Spleen (tissue), 11 donors: ENCODE measurements at regions not wholly inside any gene's neighbourhood (a gene's known extent, or its start where the extent isn't known, plus 50 kb on each side); places are given as distances from the start of the nearest gene placed in this dataset.

Experiments
- DNase-seq: peaks from one replicate; pipeline ENCODE4 v3.0.0-alpha.2; 2020
- H3K27ac ChIP-seq, 8 donors: fragments of 200-600 bp; sonication (generic) in 7 of 8; 1 replicate in 4 of 8; 2 replicates in 4 of 8; pipeline versions ENCODE4 v1.5.0 to v1.8.0; 2016 to 2021; ENCODE audit warnings: inconsistent platforms in 4 of 8, mild to moderate bottlenecking in 4 of 8, moderate library complexity in 1 of 8
- H3K27me3 ChIP-seq, 7 donors: fragments of 200-600 bp; sonication (generic) in 6 of 7; replicated peaks in 1 of 7; 1 replicate in 4 of 7; 2 replicates in 3 of 7; pipeline versions ENCODE4 v1.5.0 to v1.8.0; 2016 to 2021; ENCODE audit warnings: inconsistent platforms in 3 of 7, mild to moderate bottlenecking in 1 of 7
- H3K36me3 ChIP-seq, 6 donors: fragments of 200-600 bp; sonication (generic) in 5 of 6; 1 replicate in 4 of 6; 2 replicates in 2 of 6; pipeline versions ENCODE4 v1.5.0 to v1.8.0; 2016 to 2021; ENCODE audit warnings: inconsistent platforms in 2 of 6
- H3K4me1 ChIP-seq, 6 donors: fragments of 200-600 bp; sonication (generic) in 5 of 6; 1 replicate in 3 of 6; 2 replicates in 3 of 6; pipeline versions ENCODE4 v1.5.0 to v1.8.0; 2016 to 2021; ENCODE audit warnings: inconsistent platforms in 3 of 6
- H3K4me3 ChIP-seq, 8 donors: fragments of 200-600 bp; sonication (generic) in 7 of 8; 1 replicate in 4 of 8; 2 replicates in 4 of 8; pipeline versions ENCODE4 v1.5.0 to v1.8.0; 2016 to 2021; ENCODE audit warnings: inconsistent platforms in 4 of 8, mild to moderate bottlenecking in 4 of 8, moderate library complexity in 2 of 8
- H3K9me3 ChIP-seq, 8 donors: fragments of 200-600 bp; sonication (generic) in 7 of 8; 1 replicate in 4 of 8; 2 replicates in 4 of 8; pipeline versions ENCODE4 v1.5.0 to v1.8.0; 2016 to 2021; ENCODE audit warnings: inconsistent platforms in 4 of 8
- POLR2A ChIP-seq, 3 donors: fragments of 450-650 bp; IDR thresholded peaks; one replicate each; pipeline ENCODE4 v1.5.1; 2017; ENCODE audit warnings: antibody characterized with exemption in 3 of 3, mild to moderate bottlenecking in 1 of 3
- POLR2AphosphoS5 ChIP-seq, 3 donors: sonication (generic); formaldehyde crosslinking; IDR thresholded peaks; one replicate each; pipeline ENCODE4 v1.5.1; 2017; ENCODE audit warnings: antibody characterized with exemption in 3 of 3
- WGBS, 5 donors: extraction: QIAGEN DNeasy Blood & Tissue Kit in 3 of 5; methylation state at CpG; one replicate each; pipeline versions ENCODE4 v1.1.5 to v1.1.7; 2013 to 2018; 5-methylcytosine and 5-hydroxymethylcytosine counted together
- intact Hi-C: fragments of 100-400 bp; cut with DNase I; formaldehyde crosslinking; loops from one replicate; pipeline ENCODE4 v1.15.0; 2023; ENCODE audit warnings: low total_unique reads
- TF ChIP-seq, protein P1 (sequence below), 11 experiments: fragments of 200-600 bp in 7 of 11; fragments of 450-650 bp in 4 of 11; sonication (generic) in 4 of 11; IDR thresholded peaks in 8 of 11; conservative IDR thresholded peaks in 3 of 11; 1 replicate in 7 of 11; 2 replicates in 4 of 11; pipeline versions ENCODE4 v1.4.0 to v1.8.0; 2016 to 2021; ENCODE audit warnings: antibody characterized with exemption in 11 of 11, inconsistent platforms in 4 of 11, mild to moderate bottlenecking in 1 of 11
- donor health status: healthy with polysubstance abuse.
- donor health status: DM: no; HTN: no; CAD: no; lungs with moderate emphysema.
- donor health status: DM: no; HTN: no; CAD: no.
- donor health status: Bipolar disorder and iron deficiency.
- donor health status: healthy.
- donor health status: DM: no; HTN: no; CAD: no.
- donor health status: DM: yes; HTN: yes; CAD: no.

GRCh38 chr4:114062499-114062898, 83.1 kb upstream of the ARSJ start:
- Histone ChIP-seq H3K4me1 (no peaks in the 10 kb centered on the region), H3K9me3 (no peaks in the 10 kb centered on the region), H3K27ac (no peak overlapping the region), H3K36me3 (no peaks in the 10 kb centered on the region), H3K4me3 (no peak overlapping the region), H3K27me3 (no peaks in the 10 kb centered on the region)
- 73 to 88% (median 78%) methylated on average over 1 of the region's 1 CpG for WGBS, 5 donors
- intact Hi-C loops = no loop called here
- no peak for DNase-seq
- TF ChIP-seq, protein P1, sequence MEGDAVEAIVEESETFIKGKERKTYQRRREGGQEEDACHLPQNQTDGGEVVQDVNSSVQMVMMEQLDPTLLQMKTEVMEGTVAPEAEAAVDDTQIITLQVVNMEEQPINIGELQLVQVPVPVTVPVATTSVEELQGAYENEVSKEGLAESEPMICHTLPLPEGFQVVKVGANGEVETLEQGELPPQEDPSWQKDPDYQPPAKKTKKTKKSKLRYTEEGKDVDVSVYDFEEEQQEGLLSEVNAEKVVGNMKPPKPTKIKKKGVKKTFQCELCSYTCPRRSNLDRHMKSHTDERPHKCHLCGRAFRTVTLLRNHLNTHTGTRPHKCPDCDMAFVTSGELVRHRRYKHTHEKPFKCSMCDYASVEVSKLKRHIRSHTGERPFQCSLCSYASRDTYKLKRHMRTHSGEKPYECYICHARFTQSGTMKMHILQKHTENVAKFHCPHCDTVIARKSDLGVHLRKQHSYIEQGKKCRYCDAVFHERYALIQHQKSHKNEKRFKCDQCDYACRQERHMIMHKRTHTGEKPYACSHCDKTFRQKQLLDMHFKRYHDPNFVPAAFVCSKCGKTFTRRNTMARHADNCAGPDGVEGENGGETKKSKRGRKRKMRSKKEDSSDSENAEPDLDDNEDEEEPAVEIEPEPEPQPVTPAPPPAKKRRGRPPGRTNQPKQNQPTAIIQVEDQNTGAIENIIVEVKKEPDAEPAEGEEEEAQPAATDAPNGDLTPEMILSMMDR (IDR thresholded peaks at IDR 0.05 in 8 of 11, conservative IDR thresholded peaks at IDR 0.05 in 3 of 11) = no peak
- TF ChIP-seq POLR2A (IDR thresholded peaks at IDR 0.05) = no peak
- TF ChIP-seq POLR2AphosphoS5 (IDR thresholded peaks at IDR 0.05) = no peak

- WGBS, 5 donors = 56 to 84% (median 75%) methylated on average over 1 of the region's 1 CpG
- H3K27ac ChIP-seq = no peak overlapping the region
- TF ChIP-seq, protein P1 (IDR thresholded peaks at IDR 0.05 in 8 of 11, conservative IDR thresholded peaks at IDR 0.05 in 3 of 11) = no peak
- TF ChIP-seq POLR2AphosphoS5 (IDR thresholded peaks at IDR 0.05) (no peak), POLR2A (IDR thresholded peaks at IDR 0.05) (no peak)
- DNase-seq = no peak
- intact Hi-C loops = loop anchor here (10.0 kb wide), 1 partner anchor 668 kb away; no protein-coding TSS in a partner anchor
- no peaks in the 10 kb centered on the region for H3K4me1 ChIP-seq
- H3K36me3 ChIP-seq = no peaks in the 10 kb centered on the region
- no peaks in the 10 kb centered on the region for H3K9me3 ChIP-seq
- H3K27me3 ChIP-seq = no peaks in the 10 kb centered on the region
- H3K4me3 ChIP-seq = no peak overlapping the region
Measured at GRCh38 chr4:114072781-114073180, 93.3 kb upstream of the ARSJ start.

GRCh38 chr4:114076899-114077570, 97.6 kb upstream of the ARSJ start:
- Histone ChIP-seq H3K27ac (no peak overlapping the region), H3K9me3 (no peaks in the 10 kb centered on the region), H3K4me3 (no peak overlapping the region), H3K36me3 (no peaks in the 10 kb centered on the region), H3K27me3 (no peaks in the 10 kb centered on the region), H3K4me1 (no peaks in the 10 kb centered on the region)
- intact Hi-C loops = loop anchor here (10.0 kb wide), 1 partner anchor 672 kb away; no protein-coding TSS in a partner anchor
- TF ChIP-seq POLR2AphosphoS5 (IDR thresholded peaks at IDR 0.05) = no peak
- TF ChIP-seq, protein P1 (IDR thresholded peaks at IDR 0.05 in 8 of 11, conservative IDR thresholded peaks at IDR 0.05 in 3 of 11) = no peak
- TF ChIP-seq POLR2A (IDR thresholded peaks at IDR 0.05) = no peak
- no peak for DNase-seq
- WGBS, 5 donors = 79 to 100% (median 89%) methylated on average over 1 of the region's 1 CpG

DNA sequence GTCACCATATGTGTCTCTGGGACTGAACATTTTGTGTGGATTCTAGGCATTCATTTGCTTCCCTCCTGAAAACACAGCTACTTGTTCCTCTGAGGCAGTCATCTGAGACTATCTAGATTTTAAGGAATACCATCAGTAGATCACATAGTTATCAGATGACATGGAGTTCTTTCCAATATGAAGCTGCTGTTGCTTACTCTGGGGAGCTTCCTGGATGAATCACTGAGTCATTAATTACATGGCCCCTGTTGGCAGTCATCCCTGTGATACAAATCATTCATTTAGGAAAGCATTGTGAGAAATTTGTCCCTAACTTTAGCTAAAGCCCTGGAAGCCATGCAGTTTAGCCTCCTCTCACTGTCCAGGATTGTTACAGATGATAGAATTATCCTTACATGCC, 98.2 kb upstream of the ARSJ start:
- no peaks in the 10 kb centered on the region for H3K36me3 ChIP-seq
- intact Hi-C loops = loop anchor here (10.0 kb wide), 1 partner anchor 673 kb away; no protein-coding TSS in a partner anchor
- no peak for DNase-seq
- no peaks in the 10 kb centered on the region for H3K27me3 ChIP-seq
- no peaks in the 10 kb centered on the region for H3K4me1 ChIP-seq
- TF ChIP-seq, protein P1 (IDR thresholded peaks at IDR 0.05 in 8 of 11, conservative IDR thresholded peaks at IDR 0.05 in 3 of 11) = no peak
- TF ChIP-seq POLR2A (IDR thresholded peaks at IDR 0.05) = no peak
- TF ChIP-seq POLR2AphosphoS5 (IDR thresholded peaks at IDR 0.05) = no peak
- H3K4me3 ChIP-seq = no peak overlapping the region
- no peak overlapping the region for H3K27ac ChIP-seq
- no peaks in the 10 kb centered on the region for H3K9me3 ChIP-seq
